ENCODE measurements at regions not wholly inside any gene's neighbourhood (a gene's known extent, or its start where the extent isn't known, plus 50 kb on each side); places are given as distances from the start of the nearest gene placed in this dataset.
"Not testable (repeated sequence)": the region's sequence is repeated elsewhere in the genome, so short reads cannot be mapped to it uniquely, and the experiment has no call there.

DNA sequence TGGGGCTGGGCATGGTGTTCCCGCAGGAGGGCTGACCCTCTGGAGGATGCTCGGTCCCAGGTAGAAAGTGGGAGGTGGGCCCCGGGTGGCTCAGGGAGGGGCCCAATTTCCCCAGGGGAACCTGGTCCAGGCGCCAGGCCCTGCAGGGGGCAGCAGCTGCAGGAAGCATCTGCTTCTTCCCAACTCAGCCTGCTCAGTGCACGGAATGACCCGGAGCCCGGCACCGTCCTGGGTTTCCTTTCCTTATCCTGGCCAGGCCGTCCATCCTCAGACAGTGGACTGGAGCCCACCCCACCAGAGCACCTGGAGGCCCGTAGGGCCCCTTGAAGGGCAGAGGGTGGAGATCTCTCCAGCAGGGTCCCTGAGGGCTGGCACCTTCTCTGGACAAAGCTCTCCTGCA, 111.0 kb downstream of the TMEM121 start:
- not testable (repeated sequence) for TF ChIP-seq CTCF (conservative IDR thresholded peaks at IDR 0.05 in 1 of 2, IDR thresholded peaks at IDR 0.05 in 1 of 2; ENCODE audit: low read depth in 1 of 2, low read length in 2 of 2); EZH2 (IDR thresholded peaks at IDR 0.05; ENCODE audit: low read length, missing control alignments)
